HG03354 (cell line): ENCODE measurements at regions not wholly inside any gene's neighbourhood (a gene's known extent, or its start where the extent isn't known, plus 50 kb on each side); places are given as distances from the start of the nearest gene placed in this dataset.

Experiments
- ATAC-seq: cut with Tn5 transposase; IDR thresholded peaks from one replicate; pipeline ENCODE4 v1.9.1; 2021; ENCODE audit warnings: mild to moderate bottlenecking; ENCODE audit not compliant: unreplicated experiment, poor library complexity, severe bottlenecking

DNA sequence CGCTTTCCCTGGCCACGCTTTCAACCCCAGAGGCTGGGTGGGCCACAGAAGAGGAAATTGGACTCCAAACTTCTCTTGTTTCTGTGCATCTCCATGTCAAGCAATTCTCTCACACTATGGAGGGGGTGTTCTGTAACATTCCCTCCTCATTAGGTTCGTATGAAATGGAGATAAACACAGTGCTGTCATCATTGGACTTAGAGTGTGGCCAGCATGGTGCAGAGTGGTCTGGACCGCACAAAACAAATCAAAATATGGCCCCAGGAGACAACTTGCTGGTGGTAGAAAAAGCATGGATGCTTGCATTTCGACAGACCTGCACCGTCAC lies 655.2 kb downstream of the BNC2 start:
- no peak for ATAC-seq

DNA sequence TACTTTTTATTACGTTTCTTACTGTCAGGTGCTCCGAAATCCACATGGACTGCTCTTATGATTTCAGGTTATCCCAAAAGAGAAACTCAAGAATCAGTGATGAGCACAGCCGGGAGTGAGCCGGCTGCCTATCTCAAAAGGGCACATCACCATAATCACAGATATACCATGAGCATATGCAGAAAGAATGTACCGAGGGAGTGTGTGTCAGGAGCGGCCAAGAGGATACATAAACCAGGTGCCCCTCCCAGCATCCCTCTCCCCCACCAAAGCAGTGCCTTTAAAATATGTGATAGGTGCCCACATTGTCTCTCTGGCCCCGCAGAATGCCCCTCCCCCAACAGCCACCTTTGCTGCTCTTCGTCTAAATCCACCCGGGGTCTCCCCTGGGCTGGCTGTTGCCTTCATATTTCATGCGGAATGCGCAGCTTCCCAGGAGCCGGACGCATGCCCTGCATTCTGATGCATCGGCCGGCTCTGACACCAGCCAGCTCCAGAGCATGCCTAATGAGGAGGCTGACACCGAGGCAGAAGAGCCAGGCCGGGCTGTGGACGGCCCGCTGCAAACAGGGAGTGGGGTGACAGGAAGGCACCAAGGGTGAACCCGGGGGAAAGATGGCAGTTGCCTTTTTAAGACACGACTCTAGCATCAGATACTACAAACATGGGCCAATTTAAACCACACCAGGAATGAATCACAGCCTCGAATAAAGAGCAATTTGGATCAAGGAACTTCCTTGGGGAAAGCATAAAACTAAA lies 652.3 kb downstream of the BNC2 start:
- no peak for ATAC-seq

DNA sequence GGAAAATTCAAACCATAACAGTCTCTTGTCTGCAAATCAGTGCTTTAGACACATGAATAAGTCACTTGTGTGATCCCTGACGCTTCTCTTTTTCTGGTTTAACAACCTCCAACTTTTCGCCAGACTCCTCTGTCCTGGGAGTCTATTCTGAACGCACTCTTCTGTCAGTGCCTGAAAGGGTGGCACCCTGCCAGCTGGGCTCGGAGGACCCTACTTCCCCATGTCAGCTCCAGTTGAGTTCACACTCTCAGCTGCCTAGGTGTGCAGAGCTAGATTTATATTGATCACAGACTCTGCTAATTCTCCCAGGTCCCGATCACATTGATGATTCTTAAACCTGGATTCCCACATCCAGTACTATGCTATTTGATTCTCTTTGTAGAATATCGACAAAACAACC lies 649.1 kb downstream of the BNC2 start:
- no peak for ATAC-seq

DNA sequence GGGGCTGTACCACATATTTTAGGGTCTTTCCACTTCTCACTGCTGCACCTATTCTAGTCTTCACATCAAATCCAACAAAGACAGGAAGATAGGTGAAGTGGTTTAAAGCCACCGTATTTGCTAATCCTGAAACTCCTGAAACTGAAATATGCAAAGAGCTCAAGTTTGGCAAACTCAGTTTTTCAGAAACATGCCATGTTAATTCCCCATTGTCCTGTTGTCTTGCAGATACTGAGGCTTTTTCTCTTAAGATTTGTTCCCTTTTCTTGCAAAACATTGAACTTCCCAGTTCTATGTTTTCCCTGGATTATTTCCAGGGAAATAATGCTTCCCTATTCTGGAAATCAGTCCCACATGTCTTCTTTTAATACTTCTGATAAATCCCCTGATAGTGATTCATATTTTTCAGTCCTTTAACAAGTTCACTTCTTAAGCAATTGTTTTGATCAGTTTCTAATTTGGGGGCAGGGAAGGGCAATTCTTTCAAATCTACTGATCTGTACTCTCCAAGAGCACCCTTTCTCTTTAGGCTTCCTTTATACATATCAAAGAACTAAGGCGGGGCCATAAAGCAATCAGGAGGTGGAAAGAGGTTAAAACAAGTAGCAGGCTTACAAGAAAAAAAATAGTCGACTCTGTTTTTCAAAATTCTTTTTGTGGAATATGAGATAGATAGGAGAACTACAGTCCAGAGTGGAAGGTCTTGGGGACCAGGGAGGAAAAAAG lies 648.5 kb downstream of the BNC2 start:
- ATAC-seq: no peak

DNA sequence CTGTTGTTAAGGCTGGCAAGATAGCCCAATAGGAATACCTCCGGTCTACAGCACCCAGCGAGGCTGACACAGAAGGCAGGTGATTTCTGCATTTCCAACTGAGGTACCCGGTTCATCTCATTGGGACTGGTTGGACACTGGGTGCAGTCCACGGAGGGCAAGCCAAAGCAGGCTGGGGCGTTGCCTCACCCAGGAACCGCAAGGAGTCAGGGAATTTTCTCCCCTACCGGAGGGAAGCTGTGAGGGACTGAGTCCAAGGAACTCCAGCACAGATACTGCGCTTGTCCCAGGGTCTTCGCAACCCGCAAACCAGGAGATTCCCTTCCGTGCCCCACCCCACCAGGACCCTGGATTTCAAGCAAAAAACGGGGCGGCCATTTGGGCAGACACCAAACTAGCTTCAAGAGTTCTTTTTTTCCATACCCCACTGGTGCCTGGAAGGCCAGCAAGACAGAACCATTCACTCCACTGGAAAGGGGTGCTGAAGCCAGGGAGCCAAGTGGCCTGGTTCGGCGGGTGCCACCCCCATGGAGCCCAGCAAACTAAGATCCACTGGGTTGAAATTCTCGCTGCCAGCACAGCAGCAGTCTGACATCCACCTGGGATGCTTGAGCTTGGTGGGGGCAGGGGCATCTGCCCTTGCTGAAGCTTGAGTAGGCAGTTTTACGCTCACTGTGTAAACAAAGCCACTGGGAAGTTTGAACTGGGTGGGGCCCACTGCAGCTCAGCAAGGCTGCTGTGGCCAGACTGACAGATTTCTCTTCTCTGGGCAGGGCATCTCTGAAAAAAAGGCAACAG lies 647.2 kb downstream of the BNC2 start:
- no peak for ATAC-seq

DNA sequence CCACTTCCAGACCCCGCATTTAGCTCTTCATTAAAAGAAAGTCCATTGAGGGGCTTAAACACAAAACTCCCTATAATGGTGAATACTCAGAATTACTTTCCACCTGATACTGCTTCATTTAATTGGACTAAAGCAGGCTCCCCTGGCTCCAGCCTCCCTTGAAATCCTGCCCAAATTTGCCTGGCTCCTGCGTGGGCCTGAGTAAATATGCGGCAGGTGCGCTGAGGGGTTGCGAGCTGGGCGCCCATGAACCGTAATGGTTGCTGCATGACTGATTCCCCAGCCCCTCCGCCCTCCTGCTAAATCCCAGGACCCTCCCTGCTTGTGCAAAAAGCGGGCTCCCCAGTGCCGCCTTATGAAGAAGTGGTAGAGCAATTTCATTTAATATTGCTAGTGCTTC lies 639.7 kb downstream of the BNC2 start:
- ATAC-seq: no peak

DNA sequence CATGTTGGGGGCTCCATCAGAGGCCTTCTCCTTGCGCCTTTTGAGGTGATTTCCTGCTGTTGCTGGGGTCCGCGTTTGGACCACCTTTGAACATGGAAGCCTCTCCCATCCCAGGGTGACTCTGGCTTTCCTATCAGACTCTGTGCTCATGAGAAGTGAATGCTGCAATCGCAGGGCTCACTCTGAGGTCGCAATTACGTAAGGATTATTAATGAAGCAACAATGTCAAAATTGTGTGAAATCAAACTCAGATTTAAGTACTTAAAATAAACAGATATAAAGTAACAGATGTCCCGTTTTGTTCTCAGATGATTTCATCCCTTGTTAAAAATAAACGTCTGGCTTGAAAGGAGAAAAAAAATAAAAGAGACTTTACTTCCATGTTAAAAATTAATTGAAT lies 634.2 kb downstream of the BNC2 start:
- no peak for ATAC-seq

DNA sequence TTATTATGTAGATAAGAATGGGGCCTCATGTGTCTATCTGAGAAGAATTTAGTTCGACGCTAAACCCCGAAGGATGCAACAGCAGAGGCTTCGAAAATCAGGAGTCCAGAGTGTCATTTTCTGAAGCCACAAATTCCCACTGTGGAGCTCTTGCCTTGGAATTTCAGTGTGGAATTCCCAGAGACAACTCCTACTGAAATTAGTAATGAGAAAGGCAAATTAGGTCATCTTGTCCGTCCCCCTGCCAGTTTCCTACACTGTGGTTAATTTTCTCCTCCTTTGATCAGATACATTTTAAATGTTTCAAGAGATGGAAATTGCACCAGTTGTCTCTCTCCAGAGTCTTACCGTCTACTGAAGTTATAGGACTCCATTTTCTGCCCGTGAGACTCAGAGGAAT lies 633.6 kb downstream of the BNC2 start:
- ATAC-seq: no peak

DNA sequence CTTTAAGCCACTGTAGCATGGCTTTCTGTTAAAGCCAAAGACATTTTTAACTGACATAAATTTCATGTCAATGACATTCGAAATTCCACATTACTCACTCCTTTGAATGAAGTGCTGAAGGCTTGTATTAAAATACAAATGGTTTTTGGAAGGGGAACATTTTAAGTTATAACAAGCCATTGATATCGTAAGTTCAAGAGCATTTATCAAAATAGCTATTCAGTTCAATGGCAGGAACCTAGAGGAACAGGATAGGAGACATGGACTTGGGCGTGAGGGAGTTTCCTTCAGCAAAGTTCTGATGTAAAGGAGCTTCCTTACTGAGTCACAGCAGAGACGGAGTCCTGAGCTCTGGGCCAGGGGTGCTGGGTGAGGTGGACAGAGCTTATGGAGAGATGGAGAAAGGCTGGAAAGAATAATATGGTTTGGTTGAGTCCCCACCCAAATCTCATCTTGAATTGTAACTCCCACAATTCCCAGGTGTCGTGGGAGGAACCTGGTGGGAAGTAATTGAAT lies 631.8 kb downstream of the BNC2 start:
- no peak for ATAC-seq

DNA sequence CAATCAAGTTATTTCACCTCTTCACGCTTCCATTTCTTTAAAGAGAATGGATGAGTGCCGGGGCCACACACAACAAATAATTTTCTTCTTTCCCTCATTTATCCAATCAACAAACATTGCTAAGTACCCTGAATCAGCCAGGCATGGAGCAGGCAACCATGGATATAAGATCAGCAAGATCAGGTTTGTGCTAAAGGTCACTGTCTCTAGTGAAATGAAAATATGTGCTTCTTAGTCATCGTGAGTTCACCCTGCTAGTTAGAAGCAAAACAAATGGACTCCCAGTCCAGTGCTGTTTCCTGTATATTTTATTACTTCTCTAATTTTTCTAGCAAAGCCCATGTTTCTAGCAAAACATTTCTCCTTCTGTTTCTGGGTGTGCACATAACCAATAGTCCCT lies 629.2 kb downstream of the BNC2 start:
- ATAC-seq: no peak

DNA sequence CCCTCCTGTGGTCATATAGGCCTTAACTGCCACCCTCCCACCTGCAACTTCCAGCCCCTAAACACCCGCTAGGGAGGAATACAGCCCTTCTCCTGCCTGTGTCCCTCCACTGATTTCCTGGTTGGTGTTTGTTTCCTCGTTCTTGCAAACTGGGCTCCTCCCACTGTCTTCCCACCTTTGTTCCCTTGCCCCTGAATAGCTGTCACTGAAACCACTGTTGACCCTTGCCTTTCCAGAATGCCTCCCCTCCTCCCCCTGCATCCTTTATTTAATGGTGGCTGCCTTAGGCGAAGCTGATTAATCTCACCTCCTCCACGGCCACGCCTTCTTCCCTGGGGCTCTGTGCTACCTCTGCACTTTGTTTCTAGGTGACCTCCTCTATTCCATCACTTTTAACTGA lies 626.7 kb downstream of the BNC2 start:
- no peak for ATAC-seq

DNA sequence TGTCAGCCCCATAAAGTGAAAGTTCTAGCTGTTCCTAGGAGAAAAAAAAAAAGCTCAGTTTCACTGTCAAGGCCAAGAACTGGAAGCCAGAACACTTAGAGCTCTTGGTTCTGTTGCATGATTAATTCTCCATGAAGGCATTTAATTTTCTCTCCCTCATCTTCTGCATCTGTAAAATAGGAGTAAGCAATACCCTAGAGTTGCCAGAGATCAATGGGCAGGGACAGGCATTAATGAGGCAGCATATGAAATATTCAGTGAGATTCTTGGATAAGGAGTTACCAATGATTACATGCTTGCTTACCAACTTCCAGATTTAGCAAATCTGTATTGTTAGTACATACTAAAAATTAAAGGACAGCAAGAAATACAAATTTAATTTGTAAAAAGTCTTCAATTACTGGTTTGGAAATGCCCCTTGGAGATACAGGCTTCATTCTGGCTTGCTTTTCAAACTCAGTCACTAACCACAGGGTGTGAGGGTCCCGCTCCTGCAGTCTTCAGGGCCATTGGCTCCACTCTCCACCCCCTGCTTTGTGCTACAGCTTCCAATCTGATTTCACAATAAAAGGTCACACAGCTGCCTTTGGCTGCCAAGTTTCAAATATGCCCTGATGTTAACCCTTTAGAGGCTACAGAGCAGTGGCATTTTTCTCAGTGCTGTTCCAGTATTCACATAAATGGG lies 624.6 kb downstream of the BNC2 start:
- no peak for ATAC-seq

DNA sequence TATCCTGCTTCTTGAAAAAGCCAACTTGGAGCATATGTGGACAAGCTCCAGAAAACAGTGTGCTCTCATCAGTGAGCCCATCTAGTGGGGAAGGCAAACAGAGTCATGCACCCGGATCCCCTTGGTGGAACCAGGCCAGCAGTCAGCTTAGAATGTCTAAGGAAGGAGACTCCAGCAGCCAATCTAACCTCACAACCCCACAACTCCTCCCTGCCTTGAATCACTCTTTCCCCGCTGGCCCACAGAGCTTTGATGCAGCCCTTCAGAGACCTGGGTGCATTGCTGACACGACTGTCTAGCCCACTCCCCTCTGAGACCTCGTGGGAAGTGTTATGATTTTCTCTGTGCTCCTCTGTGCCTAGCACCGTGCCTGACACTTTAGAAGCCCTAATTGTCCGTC lies 623.7 kb downstream of the BNC2 start:
- no peak for ATAC-seq

DNA sequence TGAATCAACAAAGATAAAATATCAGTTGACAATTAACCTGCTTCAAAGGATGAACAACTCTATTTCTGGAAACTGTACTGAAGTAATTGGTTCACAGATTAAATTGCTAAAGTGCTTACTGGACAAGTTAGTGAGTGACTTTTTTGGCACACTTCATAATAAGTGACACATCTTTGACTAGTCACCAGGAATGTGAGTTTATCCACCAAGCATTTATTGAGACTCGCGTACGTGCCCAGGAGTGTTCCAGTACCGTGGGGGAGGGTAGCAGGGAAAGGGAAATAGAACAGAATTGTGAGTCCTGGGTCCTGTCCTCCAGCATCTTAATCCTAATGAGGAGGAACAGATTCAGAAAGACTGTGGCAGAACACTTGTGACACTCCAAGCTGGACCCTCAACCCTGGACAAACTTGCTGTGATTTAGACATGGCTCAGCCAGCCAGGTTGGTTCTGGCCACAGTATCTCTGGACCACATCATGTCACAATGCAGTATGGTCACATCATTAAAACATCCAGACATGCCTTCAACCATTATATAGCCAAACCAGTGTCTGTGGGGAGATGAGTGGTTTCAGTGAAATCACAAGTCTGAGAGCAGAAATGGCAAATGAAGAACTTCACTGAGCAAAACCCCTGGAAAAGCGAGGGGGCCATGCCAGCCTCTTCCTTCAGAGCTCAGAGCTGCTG lies 623.1 kb downstream of the BNC2 start:
- no peak for ATAC-seq

DNA sequence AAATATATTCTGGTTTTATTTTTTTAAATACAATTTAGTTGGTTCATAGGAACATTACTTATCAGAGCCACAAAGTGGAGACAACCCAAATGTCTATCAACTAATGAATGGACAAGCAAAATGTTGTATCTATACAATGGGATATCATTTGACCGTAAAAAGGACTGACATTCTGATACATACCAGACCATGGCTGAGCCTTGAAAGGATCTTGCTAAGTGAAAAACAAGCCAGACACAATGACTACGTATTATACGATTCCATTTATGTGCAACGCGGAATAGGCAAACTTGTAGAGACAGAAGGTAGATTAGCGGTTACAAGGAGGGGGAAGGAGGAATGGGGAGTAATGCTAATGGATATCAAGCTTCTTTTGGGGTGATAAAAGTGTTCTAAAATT lies 621.6 kb downstream of the BNC2 start:
- ATAC-seq: no peak

DNA sequence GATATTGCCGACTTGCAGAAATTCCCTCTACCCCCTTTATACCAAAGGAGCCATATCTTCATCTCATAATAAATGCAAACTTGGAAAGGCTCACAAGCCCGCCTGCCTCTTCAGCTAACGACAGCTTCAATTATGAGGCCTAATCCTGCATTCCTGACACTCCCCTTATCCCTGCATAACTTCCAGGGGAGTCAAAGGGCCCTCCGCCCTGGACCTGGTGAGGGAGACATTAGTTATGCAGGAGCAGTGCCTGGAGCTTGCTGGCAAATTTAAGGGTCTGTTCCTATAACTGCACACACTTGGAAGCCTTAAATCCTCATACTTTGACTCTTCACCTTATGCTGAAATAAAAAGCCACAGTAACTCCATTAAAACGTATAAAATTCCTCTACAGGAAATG lies 617.9 kb downstream of the BNC2 start:
- ATAC-seq: no peak

DNA sequence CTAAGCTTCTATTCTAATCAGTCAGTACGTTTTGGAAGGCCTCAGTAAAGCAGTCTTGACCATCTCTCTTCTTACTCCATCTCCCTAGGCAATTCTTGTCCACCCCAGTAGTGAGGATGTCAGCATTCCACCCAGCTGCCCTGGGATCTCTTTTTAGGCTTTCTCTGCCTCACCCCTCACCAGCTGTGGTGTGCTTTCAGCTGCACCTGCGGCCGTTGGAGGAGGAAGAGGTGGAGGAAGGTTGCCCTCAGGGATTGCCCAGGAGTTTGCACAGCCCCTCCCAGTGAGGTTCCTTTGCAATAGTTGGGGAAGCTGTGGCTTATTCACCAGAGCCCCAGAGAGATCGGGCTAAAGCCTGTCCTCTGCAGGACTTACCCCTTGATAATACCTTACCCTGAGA lies 615.8 kb downstream of the BNC2 start:
- no peak for ATAC-seq

DNA sequence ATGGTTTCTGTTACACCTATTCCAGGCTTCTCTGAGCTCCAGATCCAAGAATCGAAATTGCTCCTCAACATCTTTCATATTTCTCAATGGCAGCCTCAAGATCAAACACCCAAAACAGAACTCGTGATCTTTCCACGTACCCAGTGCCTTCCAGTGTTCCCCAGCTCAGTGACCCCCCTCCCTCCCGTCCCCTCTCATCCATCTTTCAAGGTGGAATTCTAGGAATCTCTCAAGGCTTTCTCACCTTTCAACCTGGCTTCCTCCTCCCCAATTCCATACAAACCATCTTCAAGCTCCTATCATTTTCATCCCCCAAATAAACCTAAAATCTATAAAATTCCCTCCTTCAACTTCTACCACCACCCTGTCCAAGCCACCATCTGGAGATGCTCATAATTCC lies 615.3 kb downstream of the BNC2 start:
- no peak for ATAC-seq

DNA sequence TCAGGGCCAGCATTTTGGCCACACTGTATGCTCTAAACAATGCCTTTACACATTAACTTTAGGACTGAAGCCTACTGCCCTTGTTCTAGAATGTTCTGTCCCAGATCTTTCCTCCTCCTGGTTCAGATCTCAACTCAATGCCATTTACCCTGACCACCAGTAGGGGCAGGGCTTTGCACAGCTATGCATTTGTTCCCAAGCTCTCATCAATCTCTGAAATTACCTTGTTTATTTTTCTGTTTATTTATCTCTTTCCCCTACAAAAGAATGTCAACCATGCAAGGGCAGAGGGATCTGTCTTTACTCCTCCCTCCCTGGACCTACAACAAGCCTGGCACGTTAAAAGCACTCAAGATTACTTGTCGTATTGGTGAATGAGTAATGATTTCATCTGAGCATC lies 612.9 kb downstream of the BNC2 start:
- ATAC-seq: no peak

DNA sequence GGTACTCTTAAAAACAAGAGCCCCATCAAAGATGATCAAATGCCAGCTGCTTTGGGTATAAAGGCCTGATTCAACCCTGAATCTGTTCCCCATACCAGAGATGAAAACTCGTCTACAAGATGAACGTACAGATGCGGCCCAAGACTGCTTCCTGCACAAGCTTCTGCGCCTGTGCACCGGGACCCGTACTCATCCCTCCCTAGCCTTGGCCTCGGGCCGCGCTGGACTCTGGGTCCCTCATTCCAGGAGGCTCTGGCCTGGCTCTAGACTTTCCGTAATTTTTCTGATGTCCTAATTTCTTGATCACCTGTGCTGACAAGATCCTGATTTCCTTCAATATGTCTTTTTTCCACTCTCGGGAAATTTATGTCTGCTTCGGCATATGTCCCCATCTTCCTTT lies 612.3 kb downstream of the BNC2 start:
- ATAC-seq: no peak
